ENCODE measurements at regions not wholly inside any gene's neighbourhood (a gene's known extent, or its start where the extent isn't known, plus 50 kb on each side); places are given as distances from the start of the nearest gene placed in this dataset.

DNA sequence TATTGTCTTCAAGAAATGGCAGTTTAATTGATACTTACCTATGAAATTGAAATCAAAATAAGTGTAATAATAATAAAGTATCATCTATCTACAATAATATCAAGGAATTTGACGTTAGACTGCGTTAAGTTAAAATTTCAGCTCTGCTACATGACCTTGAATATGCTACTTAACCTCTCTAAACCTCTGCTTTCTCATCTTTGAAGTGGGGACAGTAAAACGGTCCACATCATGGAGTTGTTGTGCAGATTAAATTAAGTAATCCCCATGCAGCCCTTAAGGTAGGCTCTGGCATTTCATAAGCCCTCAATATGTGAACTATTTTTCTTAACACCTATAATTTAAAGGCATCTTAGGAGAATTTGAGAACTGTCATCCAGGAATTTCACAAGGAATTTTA is 252.4 kb upstream of the PHF14 start:
- no peak for TF ChIP-seq POLR2A (IDR thresholded peaks at IDR 0.05; ENCODE audit: extremely low read depth, insufficient read length)
- TF ChIP-seq, protein P1, sequence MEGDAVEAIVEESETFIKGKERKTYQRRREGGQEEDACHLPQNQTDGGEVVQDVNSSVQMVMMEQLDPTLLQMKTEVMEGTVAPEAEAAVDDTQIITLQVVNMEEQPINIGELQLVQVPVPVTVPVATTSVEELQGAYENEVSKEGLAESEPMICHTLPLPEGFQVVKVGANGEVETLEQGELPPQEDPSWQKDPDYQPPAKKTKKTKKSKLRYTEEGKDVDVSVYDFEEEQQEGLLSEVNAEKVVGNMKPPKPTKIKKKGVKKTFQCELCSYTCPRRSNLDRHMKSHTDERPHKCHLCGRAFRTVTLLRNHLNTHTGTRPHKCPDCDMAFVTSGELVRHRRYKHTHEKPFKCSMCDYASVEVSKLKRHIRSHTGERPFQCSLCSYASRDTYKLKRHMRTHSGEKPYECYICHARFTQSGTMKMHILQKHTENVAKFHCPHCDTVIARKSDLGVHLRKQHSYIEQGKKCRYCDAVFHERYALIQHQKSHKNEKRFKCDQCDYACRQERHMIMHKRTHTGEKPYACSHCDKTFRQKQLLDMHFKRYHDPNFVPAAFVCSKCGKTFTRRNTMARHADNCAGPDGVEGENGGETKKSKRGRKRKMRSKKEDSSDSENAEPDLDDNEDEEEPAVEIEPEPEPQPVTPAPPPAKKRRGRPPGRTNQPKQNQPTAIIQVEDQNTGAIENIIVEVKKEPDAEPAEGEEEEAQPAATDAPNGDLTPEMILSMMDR (IDR thresholded peaks at IDR 0.05; ENCODE audit: low read depth, low read length) = no peak

Data from NB4 (cell line).